ENCODE measurements at regions not wholly inside any gene's neighbourhood (a gene's known extent, or its start where the extent isn't known, plus 50 kb on each side); places are given as distances from the start of the nearest gene placed in this dataset.
A peak's percentile ranks its signal among the peaks of the same experiment; 100 is the strongest.

- Histone ChIP-seq H3K9me3 (ENCODE audit: insufficient read depth, low read length) (no peaks in the 10 kb centered on the region), H3K27ac (ENCODE audit: low read depth, low read length) (no peak overlapping the region), H3K79me2 (ENCODE audit: insufficient read depth, low read length) (no peaks in the 10 kb centered on the region), H2AFZ (ENCODE audit: low read depth, low read length, severe bottlenecking) (peak overlapping the region; percentile 12), H4K20me1 (ENCODE audit: low read depth, low read length) (no peaks in the 10 kb centered on the region), H3K27me3 (ENCODE audit: low read length) (no peaks in the 10 kb centered on the region), H3F3A (ENCODE audit: insufficient read depth) (no peaks in the 10 kb centered on the region; the same call in 1 of the 2 replicates), H3K4me3 (ENCODE audit: insufficient read depth, low read length, poor library complexity, severe bottlenecking) (no peak overlapping the region), H3K9ac (ENCODE audit: low read length) (no peak overlapping the region), H3K36me3 (ENCODE audit: low read length) (no peaks in the 10 kb centered on the region), H3K4me2 (ENCODE audit: low read depth, low read length, poor library complexity, severe bottlenecking) (no peak overlapping the region), H3K9me2 (replicated peaks; ENCODE audit: insufficient read depth, low read length) (no peaks in the 10 kb centered on the region)
- no peak for TF ChIP-seq EZH2phosphoT487 (conservative IDR thresholded peaks at IDR 0.05; ENCODE audit: low read length)
- TF ChIP-seq CTCF (IDR thresholded peaks at IDR 0.05; ENCODE audit: insufficient read depth, low read length, poor library complexity, severe bottlenecking) = no peak
Measured at GRCh38 chr6:140475086-140475485, 1100.6 kb upstream of the CITED2 start.

- Histone ChIP-seq H3K9me3 (ENCODE audit: insufficient read depth, low read length) (no peaks in the 10 kb centered on the region), H3F3A (ENCODE audit: insufficient read depth) (no peaks in the 10 kb centered on the region), H3K27ac (ENCODE audit: low read depth, low read length) (no peak overlapping the region), H3K4me2 (ENCODE audit: low read depth, low read length, poor library complexity, severe bottlenecking) (no peak overlapping the region), H3K27me3 (ENCODE audit: low read length) (no peaks in the 10 kb centered on the region), H2AFZ (ENCODE audit: low read depth, low read length, severe bottlenecking) (no peak overlapping the region), H4K20me1 (ENCODE audit: low read depth, low read length) (no peaks in the 10 kb centered on the region), H3K9ac (ENCODE audit: low read length) (no peak overlapping the region), H3K9me2 (replicated peaks; ENCODE audit: insufficient read depth, low read length) (no peaks in the 10 kb centered on the region), H3K36me3 (ENCODE audit: low read length) (no peaks in the 10 kb centered on the region), H3K79me2 (ENCODE audit: insufficient read depth, low read length) (no peaks in the 10 kb centered on the region), H3K4me3 (ENCODE audit: insufficient read depth, low read length, poor library complexity, severe bottlenecking) (no peak overlapping the region)
- TF ChIP-seq EZH2phosphoT487 (conservative IDR thresholded peaks at IDR 0.05; ENCODE audit: low read length) (no peak), CTCF (IDR thresholded peaks at IDR 0.05; ENCODE audit: insufficient read depth, low read length, poor library complexity, severe bottlenecking) (no peak)
Measured at GRCh38 chr6:140464720-140465119, 1090.3 kb upstream of the CITED2 start.

- Histone ChIP-seq H3K79me2 (ENCODE audit: insufficient read depth, low read length) (no peaks in the 10 kb centered on the region), H3K9ac (ENCODE audit: low read length) (no peak overlapping the region), H3K9me3 (ENCODE audit: insufficient read depth, low read length) (no peaks in the 10 kb centered on the region), H3K36me3 (ENCODE audit: low read length) (no peaks in the 10 kb centered on the region), H2AFZ (ENCODE audit: low read depth, low read length, severe bottlenecking) (no peak overlapping the region), H3K27me3 (ENCODE audit: low read length) (no peaks in the 10 kb centered on the region), H4K20me1 (ENCODE audit: low read depth, low read length) (no peaks in the 10 kb centered on the region), H3F3A (ENCODE audit: insufficient read depth) (no peaks in the 10 kb centered on the region), H3K9me2 (replicated peaks; ENCODE audit: insufficient read depth, low read length) (no peaks in the 10 kb centered on the region), H3K4me2 (ENCODE audit: low read depth, low read length, poor library complexity, severe bottlenecking) (no peak overlapping the region), H3K27ac (ENCODE audit: low read depth, low read length) (no peak overlapping the region), H3K4me3 (ENCODE audit: insufficient read depth, low read length, poor library complexity, severe bottlenecking) (no peak overlapping the region)
- TF ChIP-seq CTCF (IDR thresholded peaks at IDR 0.05; ENCODE audit: insufficient read depth, low read length, poor library complexity, severe bottlenecking) = no peak
- no peak for TF ChIP-seq EZH2phosphoT487 (conservative IDR thresholded peaks at IDR 0.05; ENCODE audit: low read length)
Measured at GRCh38 chr6:140463312-140463710, 1088.9 kb upstream of the CITED2 start.
